Activated CD8-positive, alpha-beta memory T cell treated with anti-CD3 and anti-CD28 coated beads for 36 hours (primary cell): ENCODE measurements at regions not wholly inside any gene's neighbourhood (a gene's known extent, or its start where the extent isn't known, plus 50 kb on each side); places are given as distances from the start of the nearest gene placed in this dataset.

Experiments
- CTCF ChIA-PET: fragments of 350-600 bp; sonication (Branson Sonifier 250); formaldehyde crosslinking; loops from one replicate; lab custom pipeline; 2021; ENCODE audit warnings: antibody characterized with exemption; lab: Charles Lee
- POLR2A ChIA-PET: fragments of 350-600 bp; sonication (Branson Sonifier 250); formaldehyde crosslinking; loops from one replicate; lab custom pipeline; 2021; ENCODE audit warnings: antibody characterized with exemption; lab: Charles Lee

DNA sequence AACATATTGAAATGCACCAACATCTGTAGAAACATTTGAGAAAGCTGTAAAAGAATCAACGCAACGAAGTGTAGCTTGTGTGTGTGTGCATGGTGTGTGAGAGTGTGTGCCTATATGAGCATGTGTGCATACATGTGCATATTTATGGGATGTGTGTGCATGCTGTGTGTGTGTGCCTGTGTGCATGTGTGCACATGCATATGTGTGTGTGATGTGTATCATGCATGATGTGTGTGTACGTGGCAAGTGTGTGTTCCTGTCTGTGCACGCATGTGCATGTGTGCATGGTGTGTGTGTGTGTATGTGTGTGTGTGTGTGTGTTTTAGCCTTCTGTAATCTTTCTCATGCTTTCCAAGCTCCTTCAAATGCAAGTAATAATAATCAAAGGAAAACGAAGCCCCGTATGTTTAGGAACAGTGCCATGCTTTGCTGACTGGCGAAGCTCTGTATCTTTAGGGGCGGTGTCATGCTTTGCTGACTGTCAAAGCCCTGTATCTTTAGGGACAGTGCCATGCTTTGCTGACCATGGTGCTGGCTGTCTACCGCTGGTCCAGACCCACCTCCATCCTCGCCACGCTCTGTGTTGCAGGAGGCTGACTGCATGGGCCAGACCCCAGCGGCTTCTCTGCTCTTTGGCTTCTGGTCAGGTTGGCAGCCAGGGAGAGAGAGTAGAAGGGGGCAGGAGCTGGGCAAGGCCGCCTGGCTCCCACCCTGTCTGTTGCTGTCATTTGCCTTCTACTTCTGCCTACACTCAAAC lies 129.2 kb downstream of the ASB1 start:
- ChIA-PET POLR2A (no interaction called here), CTCF (no interaction called here)

DNA sequence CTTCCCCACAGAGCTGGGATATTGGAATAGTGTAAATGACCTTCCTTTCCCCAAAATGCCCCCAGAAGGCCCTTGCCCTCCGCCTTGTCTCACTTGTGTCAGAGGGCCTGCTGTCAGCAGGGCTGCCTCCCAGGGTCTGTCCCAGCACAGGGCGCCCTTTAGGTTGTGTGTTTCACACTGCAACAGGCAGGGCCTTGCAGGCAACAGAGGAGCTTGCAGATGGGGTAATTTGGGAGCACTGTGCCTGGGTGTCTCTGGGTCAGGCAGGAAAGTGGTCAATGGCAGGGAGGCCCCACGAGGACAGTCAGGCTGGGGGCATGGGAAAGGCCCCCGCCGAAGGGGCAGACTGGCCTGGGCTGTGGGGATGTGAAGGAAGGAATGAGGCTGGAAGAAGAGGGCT lies 130.7 kb downstream of the ASB1 start:
- ChIA-PET POLR2A (no interaction called here), CTCF (no interaction called here)

- CTCF ChIA-PET: no interaction called here
These were observed 131.2 kb downstream of the ASB1 start for GRCh38 chr2:238557936-238558335.

GRCh38 chr2:238558456-238559099 lies 131.9 kb downstream of the ASB1 start:
- POLR2A ChIA-PET: no interaction called here
- CTCF ChIA-PET: no interaction called here

More at GRCh38 chr2:238557936-238558335, 131.2 kb downstream of the ASB1 start:
- POLR2A ChIA-PET: no interaction called here

GRCh38 chr2:238560234-238560633 lies 133.5 kb downstream of the ASB1 start:
- ChIA-PET CTCF (no interaction called here), POLR2A (no interaction called here)

DNA sequence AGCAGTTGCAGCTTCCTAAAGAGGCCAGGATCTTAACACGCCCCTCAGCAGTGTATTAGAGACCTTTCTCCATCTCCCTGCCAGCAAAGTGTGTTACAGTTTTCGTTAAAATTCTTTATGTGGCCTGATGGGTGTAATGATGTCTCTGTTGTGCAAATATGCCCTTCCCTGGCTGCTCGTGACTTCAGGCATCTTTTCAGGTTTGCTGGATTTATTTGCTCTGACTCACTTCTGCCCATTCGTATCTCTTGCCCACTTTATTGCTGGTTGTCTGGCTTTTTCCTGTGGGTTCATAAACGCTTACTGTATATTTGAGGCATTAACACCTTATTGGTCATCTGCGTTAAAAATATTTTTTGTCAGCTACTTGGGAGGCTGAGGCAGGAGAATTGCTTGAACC lies 134.5 kb downstream of the ASB1 start:
- ChIA-PET CTCF (no interaction called here), POLR2A (no interaction called here)

DNA sequence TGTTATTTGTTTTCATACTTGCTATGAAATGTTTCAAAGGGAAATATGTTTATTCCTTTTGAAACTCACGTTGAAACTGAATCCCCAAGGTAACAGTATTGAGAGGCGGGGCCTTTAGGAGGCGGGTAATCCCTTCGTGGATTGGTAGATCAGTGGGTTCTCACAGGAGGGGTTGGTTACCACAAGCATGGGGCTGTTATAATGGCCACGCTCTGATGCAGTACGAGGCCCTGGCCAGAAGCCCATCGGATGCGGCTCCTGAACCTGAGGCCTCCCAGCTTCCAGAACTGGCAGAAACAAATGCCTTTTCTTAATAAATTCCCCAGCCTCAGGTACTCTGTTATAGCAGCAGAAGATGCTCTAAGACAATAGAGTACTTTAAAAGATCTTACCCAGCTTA lies 135.7 kb downstream of the ASB1 start:
- POLR2A ChIA-PET: no interaction called here
- CTCF ChIA-PET: no interaction called here

GRCh38 chr2:238563551-238563950 lies 136.8 kb downstream of the ASB1 start:
- ChIA-PET POLR2A (no interaction called here), CTCF (no interaction called here)

- ChIA-PET POLR2A (no interaction called here), CTCF (no interaction called here)
These were observed 137.7 kb downstream of the ASB1 start for GRCh38 chr2:238564286-238564920.

DNA sequence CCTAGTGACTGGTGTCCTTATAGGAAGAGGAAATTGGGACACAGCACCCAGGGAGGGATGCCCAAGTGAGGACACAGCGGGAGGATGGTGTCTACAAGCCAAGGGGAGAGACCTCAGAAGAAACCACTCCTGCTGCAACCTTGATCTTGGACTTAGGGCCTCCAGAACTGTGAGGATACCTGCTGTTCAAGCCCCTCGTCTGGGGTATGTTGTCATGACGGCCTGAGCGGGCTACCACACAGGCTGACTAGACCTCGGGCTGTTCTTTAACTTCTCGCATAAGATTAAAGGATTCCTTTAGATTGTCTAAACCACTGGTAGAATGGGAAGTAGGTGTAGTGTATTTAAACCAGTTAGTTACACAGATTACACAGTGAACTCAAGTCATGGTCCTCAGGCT lies 138.3 kb downstream of the ASB1 start:
- POLR2A ChIA-PET: no interaction called here
- CTCF ChIA-PET: no interaction called here

DNA sequence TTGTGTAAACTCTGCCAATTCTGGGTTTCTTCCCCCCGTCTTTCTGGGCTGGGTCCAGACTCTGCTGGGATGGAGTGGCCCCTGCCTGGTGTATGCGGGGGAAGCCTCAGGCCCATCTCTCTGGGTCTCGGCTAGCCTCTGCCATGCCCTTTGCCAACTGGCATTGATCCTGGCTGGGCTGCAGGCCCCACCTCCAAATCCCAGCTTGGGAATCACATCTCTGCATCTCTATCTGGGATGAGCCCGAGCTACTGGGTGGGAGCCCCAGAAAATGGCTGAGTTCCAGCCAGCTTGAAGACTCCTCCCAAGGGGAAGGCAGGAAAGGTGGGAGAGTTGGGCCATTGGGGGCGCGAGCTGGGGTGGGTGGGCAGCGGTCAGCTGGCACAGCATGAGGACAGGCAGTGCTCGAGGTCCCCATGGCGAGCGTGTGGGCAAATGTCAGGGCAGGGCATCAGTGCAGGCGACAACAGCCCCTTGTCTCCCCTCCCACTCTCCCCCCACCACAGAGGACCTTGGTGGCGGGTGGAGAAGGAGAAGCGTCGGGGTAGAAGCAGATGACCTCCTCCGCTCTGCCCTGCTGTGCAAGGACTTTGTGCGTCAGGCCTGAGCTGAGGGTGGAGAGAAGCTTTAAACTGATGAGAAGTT lies 139.4 kb downstream of the ASB1 start:
- POLR2A ChIA-PET: no interaction called here
- CTCF ChIA-PET: no interaction called here

- CTCF ChIA-PET: no interaction called here
- POLR2A ChIA-PET: no interaction called here
These were observed 140.5 kb downstream of the ASB1 start for GRCh38 chr2:238567067-238567855.

DNA sequence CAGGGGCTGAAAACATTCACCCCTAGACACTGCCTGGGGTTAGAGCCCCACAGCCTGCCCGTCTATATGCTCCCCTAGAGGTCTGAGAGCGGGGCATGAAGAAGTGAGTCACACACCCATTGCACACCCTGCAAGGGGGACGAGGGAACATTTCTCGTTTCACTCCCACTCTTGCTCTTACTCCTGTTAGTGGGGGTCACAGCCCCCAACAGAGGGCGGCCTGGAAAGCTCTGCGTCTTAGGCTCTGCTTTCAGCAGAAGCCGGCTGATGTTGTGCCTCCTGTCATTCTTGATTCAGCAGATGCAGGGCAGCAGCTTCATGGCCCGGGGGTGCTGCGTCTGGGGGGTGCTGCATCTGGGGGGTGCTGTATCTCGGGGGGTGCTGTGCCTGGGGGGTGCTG lies 141.3 kb downstream of the ASB1 start:
- CTCF ChIA-PET: no interaction called here
- POLR2A ChIA-PET: no interaction called here

- ChIA-PET POLR2A (no interaction called here), CTCF (no interaction called here)
These were observed 142.0 kb downstream of the ASB1 start for GRCh38 chr2:238568455-238569440.

DNA sequence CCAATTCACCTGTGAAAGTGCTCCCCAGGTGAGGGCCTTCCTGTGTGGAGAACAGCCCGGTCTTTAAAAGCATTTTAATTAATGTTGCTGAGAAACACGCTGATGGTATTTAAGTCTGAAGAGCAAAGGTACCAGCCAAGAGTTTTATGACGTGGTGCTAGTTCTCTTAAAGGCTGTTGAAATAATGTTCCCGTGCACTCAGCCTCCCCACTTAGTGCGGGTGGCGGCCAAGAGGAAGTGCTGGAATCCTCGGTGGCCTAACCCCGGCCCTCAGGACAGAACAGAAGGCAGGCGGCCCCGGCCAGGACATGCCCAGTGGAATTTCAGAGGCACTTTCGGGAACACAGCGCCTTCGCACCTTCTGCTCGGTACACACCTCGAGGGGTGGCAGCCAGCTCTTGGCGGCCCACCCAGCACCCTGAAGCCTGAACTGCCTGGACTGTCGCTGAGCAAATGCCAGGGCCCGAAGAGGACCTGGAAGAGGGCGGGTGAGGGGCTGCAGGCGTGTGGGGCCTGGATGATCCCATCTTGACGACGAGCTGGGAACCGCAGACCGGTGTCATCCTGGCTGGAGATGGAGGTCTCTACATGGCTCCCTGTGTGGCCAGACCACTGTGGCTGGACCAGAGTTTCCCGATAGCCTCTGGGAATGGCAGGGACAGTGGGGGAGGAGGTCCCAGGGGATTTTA lies 142.9 kb downstream of the ASB1 start:
- CTCF ChIA-PET: no interaction called here
- POLR2A ChIA-PET: no interaction called here

DNA sequence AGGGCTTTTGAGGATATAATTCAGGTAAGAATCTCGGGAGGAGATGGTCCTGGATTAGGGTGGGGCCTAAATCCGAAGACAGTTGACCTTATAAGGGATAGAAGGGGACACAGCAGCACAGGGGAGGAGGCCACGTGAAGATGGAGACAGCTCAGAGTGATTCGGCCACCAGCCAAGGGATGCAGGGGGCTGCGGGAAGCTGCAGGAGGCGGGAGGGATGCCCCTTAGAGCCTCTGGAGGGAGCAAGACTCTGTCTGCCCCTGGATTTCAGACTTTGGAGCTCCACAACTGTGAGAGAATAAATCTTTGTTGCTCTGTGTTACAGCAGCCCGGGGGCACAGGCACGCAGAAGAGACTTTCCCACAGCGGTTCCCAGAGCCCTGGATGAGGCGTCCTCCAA lies 143.7 kb downstream of the ASB1 start:
- POLR2A ChIA-PET: no interaction called here
- CTCF ChIA-PET: no interaction called here

GRCh38 chr2:238570926-238571325 lies 144.2 kb downstream of the ASB1 start:
- POLR2A ChIA-PET: no interaction called here
- CTCF ChIA-PET: no interaction called here
